OCI-LY3 (cell line): ENCODE measurements at regions not wholly inside any gene's neighbourhood (a gene's known extent, or its start where the extent isn't known, plus 50 kb on each side); places are given as distances from the start of the nearest gene placed in this dataset.

Source experiments
- EZH2phosphoT487 ChIP-seq: fragments of 200-600 bp; shearing (Covaris generic); IDR thresholded peaks from 2 replicates; pipeline ENCODE4 v1.6.1; 2018; ENCODE audit warnings: antibody characterized with exemption, mixed run types, low read depth
- TF ChIP-seq, protein P1 (sequence below): fragments of 200-600, 300-600 bp; sonication (generic); IDR thresholded peaks from 2 replicates; pipeline ENCODE4 v1.5.1; 2014; ENCODE audit warnings: antibody characterized with exemption, low read length, low read depth

DNA sequence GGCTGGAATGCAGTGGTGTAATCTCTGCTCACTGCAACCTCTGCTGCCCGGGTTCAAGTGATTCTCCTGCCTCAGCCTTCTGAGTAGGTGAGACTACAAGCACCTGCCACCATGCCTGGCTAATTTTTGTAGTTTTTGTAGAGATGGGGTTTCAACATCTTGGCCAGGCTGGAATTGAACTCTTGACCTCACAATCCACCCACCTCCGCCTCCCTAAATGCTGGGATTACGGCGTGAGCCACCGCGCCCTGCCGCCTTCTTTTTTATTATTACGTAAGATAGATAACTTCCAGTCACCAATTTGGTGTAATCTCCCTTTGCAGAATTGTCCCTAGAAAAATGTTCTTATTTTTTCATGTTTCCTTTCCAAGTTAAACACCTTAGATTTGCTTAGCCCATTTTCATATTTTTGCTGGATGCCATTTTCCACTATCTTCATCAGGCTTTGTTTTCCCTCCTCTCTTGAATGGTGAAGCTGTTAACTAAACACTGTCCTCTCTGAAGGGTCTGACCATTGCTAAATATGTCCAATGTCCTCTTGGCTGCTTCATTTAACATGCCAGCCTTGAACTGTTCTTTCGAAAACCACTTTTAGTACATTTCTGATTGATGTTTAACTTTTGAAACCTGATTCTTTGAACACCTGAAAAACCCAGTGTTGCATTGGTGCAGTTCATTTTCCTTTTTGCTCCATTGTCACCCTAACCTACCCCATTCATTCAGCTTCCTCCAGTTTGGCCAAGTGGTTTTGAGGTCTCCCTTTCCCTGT lies 135.1 kb upstream of the PIK3R1 start:
- TF ChIP-seq, protein P1, sequence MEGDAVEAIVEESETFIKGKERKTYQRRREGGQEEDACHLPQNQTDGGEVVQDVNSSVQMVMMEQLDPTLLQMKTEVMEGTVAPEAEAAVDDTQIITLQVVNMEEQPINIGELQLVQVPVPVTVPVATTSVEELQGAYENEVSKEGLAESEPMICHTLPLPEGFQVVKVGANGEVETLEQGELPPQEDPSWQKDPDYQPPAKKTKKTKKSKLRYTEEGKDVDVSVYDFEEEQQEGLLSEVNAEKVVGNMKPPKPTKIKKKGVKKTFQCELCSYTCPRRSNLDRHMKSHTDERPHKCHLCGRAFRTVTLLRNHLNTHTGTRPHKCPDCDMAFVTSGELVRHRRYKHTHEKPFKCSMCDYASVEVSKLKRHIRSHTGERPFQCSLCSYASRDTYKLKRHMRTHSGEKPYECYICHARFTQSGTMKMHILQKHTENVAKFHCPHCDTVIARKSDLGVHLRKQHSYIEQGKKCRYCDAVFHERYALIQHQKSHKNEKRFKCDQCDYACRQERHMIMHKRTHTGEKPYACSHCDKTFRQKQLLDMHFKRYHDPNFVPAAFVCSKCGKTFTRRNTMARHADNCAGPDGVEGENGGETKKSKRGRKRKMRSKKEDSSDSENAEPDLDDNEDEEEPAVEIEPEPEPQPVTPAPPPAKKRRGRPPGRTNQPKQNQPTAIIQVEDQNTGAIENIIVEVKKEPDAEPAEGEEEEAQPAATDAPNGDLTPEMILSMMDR = no peak
- no peak for TF ChIP-seq EZH2phosphoT487
